HG03520 (cell line): ENCODE measurements at regions not wholly inside any gene's neighbourhood (a gene's known extent, or its start where the extent isn't known, plus 50 kb on each side); places are given as distances from the start of the nearest gene placed in this dataset.
"Not testable (repeated sequence)": the region's sequence is repeated elsewhere in the genome, so short reads cannot be mapped to it uniquely, and the experiment has no call there.

ENCODE experiments used
- ATAC-seq: cut with Tn5 transposase; IDR thresholded peaks from one replicate; pipeline ENCODE4 v1.9.1; 2021; ENCODE audit warnings: mild to moderate bottlenecking, moderate library complexity; ENCODE audit not compliant: unreplicated experiment

- ATAC-seq: no peak
These were observed 371.8 kb downstream of the BCL11B start for GRCh38 chr14:98900236-98900635.

- no peak for ATAC-seq
These were observed 371.2 kb downstream of the BCL11B start for GRCh38 chr14:98900798-98901197.

DNA sequence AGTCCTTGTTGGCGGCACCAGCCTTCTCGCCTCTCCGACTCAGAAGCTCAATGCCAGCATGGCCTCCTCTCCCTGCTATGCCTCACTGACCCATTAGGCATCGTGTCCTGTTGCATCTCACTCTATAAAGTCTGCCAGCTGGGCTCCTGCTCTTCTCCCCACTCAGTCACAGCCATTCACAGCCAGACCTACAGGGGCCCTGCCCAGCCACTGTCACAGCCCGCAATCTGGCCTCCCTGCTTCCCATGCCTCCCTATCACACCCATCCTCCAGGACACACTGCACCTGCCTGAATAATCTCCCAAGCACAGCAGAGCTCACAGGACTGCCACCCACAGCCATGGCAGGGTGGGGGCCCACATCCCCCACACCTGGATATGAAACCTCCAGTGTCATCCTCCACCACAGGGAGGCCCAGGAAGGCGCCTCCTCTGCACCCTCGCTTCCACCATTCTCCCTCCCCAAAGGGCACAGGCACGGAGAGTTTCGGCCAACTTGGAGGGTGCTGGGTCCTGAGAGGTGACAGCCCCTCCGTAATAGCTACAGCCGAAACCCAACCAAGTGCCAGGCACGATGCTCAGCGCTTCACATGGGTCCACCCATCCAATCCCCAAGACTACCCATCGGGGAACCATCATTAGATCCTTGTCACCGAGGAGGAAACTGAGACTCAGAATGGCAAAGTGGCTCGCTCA is 370.3 kb downstream of the BCL11B start:
- no peak for ATAC-seq

DNA sequence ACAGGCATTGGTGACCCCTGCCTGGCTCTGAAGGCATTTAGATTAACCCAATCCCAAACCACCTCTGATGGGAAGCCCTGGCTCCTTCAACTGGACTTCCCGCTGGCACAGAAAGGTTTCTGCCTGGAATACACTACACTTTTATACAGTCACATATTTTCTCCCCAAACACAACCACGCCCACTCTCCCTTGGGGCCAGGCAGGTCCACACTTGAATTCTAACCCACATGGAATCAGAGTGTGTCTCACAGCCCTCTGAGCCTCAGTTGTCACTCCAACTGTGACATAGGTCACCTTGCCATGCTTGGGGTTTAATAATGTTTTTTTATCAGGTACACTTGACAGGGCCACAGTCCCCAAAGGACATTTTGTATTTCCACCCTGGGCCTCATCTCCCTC is 368.6 kb downstream of the BCL11B start:
- no peak for ATAC-seq

GRCh38 chr14:98904677-98905076 is 367.3 kb downstream of the BCL11B start:
- no peak for ATAC-seq

DNA sequence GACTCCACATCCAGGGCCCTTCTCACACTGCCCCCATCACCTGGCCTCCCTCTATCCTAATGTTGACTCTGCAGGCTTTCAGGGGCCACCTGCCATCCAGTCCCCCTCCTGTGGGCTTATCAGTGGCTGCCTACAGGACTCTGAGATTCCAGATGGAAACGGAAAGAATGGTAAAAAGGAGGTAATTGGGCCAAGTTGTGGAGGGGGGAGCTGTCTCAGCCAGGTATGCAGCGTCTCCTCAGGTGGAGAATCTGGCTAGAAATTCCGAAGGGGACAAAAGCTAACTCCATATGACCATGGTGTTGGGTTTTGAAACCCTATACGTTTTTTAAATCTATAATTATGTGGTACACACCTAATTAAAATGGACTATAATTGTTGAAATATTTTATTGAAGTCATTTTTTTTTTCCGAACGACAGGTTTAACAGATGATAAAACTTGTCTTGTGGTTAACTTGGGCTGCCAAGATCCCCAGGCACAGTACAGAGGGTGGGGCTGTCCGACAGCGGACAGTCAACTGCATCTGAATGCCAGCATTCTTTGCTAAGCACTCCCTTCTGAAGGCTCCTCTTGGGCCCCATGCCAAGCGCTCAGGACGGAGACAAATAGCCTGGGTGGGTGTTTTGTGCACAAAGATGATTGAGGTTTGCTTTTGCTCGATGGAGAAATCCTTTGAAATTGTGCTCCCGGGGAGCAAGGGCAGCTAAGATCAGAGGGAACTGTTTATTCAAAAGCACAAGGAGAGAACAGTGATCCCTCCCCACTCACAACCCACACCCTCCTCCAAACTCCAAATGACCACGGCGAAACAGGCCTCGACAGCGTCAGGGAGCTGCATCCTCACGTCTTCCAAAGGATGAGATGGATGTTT is 365.6 kb downstream of the BCL11B start:
- no peak for ATAC-seq

DNA sequence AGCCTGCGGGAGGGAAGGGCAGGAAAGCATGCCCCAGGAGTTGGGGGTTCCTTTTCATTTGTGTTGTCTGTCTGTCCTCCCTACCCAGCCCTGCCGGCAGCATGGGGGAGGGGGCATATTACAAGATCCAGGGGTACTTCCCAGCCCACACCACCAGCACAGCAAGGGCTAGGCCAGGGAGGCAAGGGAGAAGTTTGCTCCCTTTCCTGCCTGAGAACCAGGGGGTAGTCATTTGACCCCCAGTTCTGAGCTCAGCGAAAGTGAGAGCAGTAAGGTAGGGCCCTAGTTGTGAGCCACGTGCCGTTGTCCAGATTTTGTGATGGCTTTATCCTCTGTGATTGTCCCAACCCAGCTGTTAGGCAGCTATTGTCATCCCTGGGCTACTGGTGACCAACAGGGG is 364.7 kb downstream of the BCL11B start:
- ATAC-seq: no peak

DNA sequence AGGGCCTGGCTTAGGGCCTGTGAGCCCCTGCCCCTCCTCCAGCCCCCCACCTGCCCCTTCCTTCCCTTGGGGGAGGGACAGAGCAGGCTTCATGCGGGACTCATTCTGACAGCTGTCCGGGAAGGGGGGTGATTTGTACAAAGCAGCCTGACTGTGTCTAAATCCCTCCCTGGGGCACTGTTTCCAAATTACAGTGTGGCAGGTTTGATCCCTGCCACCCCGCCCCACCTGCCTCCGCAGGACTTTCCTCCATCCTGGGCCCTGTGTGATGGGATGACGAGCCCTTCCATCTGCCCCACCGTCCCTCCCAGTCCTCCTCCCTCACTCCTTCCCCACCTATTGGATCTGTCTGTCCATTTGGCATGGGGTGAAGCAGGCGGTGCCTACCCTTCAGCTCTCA is 363.9 kb downstream of the BCL11B start:
- no peak for ATAC-seq

DNA sequence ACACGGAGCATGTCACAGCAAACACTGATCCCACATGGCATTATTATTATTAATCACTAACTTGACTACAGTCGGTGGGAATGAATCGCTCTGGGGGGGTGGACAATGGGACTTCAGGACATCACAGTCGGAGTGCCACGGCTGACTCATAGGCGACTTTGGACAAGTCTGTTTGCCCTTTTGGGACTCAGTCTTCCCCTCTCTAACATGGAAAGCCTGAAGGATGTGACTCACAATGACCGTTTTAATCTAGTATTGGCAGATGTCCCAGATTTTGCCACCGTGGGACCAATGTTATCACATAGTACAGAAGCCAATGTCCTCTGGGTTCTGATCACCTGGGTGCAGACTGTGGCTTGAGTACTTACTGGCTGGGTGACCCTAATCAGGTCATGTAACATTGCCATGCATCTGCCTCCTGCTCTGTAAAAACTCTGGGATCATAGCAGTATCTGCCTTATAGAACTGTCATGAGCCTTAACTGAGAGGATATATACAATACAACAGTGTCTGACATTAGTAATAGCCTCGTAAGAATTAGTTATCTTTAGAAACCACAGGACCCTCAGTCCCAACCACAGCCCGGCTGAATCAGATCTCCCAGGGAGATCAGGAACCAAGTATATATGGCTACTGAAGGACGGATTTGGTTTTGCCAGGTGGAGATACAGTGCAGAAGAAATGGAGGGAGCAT is 362.6 kb downstream of the BCL11B start:
- ATAC-seq: no peak

GRCh38 chr14:98910061-98910460 is 361.9 kb downstream of the BCL11B start:
- no peak for ATAC-seq

GRCh38 chr14:98912655-98913054 is 359.3 kb downstream of the BCL11B start:
- no peak for ATAC-seq

DNA sequence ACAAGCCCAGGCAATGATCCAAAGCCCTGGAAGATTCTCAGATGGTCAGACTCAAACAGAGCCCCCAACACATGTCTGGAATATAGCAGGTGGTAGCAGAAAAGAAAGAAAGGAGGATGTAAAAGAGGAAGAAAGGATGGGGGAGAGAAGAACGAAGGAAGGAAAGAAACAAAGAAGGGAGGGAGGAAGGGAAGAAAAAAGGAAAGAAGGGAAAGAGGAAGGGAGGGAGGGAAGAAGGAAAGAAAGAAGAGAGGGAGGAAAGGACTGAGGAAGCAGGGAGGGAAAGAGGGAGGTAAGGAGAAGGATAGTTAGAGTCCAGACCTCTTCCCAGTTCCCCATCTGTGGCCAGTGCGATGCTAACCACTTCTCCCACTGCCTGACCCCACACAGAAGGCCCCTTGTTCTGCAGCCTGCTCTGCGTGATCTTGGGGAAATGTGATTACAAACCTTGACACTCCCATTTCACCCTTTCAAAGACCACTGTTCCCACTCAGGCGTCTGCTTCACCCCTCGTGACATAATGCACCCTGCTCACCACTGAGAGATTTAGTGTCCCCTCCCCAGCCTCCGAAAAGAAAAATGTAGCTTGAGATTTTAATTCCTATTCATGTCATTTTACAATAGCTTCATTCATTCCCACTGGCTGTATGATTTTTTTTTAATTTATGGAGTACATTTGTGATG is 357.9 kb downstream of the BCL11B start:
- no peak for ATAC-seq

GRCh38 chr14:98914942-98915341 is 357.1 kb downstream of the BCL11B start:
- no peak for ATAC-seq

DNA sequence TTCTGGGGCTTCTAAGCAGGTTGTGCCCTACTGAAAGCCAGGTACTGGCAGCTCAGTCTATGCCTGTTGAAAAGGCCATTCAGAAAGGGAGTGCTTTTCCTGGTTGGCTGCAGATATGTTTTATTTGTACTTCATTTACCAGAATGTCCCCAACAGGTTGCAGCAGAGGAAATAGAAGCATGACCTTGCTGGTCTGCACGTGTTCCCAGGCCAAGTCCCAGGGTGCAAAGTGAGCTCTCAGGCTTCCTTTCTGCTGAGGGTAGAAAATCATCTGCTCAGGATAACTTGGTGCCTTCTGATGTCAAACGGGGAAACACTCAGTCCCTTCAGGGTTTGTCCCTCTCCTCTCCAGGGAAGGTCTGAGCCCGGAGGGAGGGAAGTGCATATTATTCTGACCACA is 356.4 kb downstream of the BCL11B start:
- no peak for ATAC-seq

DNA sequence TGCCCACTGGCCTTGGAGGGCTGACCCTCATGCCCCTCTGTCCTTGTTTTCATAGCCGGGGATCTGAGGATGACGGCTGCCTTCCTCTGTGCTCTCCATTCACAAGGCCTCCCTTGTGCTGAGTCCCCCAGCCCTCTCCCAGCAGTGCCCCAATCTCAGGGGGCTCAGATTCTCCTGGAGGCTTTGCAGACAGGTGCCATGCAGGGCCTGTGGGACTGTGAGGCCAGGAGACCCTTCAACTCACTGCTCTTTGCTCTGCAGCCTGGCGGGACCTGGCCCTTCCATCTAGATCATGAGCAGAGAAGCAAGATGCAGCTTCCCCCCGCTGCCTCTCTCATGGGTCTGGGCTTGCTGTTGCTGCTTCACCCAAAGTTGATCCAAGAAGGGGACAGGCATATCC is 356.0 kb downstream of the BCL11B start:
- ATAC-seq: no peak

GRCh38 chr14:98916476-98916875 is 355.5 kb downstream of the BCL11B start:
- ATAC-seq: no peak

DNA sequence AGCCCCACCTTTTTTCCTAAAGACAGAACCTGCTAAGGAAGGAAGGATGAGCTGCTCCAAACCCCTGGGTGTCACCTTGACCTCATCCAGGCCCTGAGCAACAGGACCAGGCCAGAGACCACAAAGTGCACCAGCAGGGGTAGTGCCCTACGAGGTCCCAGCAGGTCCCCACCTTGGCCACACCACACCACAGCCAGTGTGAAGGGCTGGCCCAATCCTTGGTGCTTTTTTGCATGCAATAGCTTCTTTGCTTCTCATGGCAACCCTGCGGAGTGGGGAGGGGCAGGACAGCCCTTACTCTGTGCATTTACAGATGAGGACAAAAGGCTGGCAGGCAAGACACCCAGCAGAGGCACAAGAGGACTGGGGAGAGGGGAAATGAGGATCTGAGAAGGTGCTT is 352.6 kb downstream of the BCL11B start:
- no peak for ATAC-seq

DNA sequence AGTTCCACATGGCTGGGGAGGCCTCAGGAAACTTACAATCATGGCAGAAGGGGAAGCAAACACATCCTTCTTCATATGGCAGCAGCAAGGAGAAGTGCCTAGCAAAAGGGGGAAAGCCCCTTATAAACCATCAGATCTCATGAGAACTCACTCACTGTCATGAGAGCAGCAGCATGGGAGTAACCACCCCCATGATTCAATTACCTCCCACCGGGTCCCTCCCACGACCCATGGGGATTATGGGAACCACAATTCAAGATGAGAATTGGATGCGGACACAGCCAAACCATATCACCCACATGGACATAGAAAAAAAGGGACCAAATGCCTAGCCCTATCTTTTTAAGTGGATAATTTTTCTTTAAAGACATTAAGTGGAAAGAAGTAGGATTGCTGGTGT is 350.7 kb downstream of the BCL11B start:
- not testable (repeated sequence) for ATAC-seq

- ATAC-seq: no peak
These were observed 348.4 kb downstream of the BCL11B start for GRCh38 chr14:98923596-98923995.

GRCh38 chr14:98924046-98924445 is 348.0 kb downstream of the BCL11B start:
- ATAC-seq: no peak

GRCh38 chr14:98925354-98926040 is 346.5 kb downstream of the BCL11B start:
- ATAC-seq: no peak
